GM12865 (cell line): ENCODE measurements at regions not wholly inside any gene's neighbourhood (a gene's known extent, or its start where the extent isn't known, plus 50 kb on each side); places are given as distances from the start of the nearest gene placed in this dataset.

Source experiments
- DNase-seq: peaks from one replicate; pipeline ENCODE4 v3.0.0; 2010; ENCODE audit warnings: low read depth
- H3K4me3 ChIP-seq: 2 replicates; pipeline ENCODE4 v1.5.1; 2011; ENCODE audit warnings: mild to moderate bottlenecking, low read depth, low read length, control low read depth
- TF ChIP-seq, protein P1 (sequence below): IDR thresholded peaks from 2 replicates; pipeline ENCODE4 v1.5.1; 2011; ENCODE audit warnings: low read length, control low read depth, low read depth, inconsistent platforms; ENCODE audit not compliant: insufficient read depth; ENCODE audit errors: missing control alignments

DNA sequence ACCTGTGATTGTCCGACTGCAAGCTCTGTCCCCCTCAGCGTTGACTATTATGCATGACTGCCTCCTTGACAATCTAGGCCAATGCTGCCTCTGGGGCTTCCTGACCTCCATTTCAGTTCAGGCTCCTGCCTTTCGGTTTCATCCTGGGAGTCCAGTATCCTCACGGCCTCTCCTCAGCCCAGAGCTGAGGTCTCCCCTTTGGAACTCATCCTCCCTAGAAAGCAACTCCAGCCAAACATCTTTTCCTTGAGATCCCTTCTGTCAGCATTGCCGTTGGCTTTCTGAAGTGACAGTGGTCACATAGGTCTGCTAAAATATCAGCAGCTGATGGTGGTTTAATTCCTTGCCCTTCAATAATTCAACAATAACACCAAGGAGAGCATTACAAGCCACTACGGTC is 519.1 kb upstream of the NBEA start:
- H3K4me3 ChIP-seq = no peak overlapping the region
- DNase-seq = no peak
- TF ChIP-seq, protein P1, sequence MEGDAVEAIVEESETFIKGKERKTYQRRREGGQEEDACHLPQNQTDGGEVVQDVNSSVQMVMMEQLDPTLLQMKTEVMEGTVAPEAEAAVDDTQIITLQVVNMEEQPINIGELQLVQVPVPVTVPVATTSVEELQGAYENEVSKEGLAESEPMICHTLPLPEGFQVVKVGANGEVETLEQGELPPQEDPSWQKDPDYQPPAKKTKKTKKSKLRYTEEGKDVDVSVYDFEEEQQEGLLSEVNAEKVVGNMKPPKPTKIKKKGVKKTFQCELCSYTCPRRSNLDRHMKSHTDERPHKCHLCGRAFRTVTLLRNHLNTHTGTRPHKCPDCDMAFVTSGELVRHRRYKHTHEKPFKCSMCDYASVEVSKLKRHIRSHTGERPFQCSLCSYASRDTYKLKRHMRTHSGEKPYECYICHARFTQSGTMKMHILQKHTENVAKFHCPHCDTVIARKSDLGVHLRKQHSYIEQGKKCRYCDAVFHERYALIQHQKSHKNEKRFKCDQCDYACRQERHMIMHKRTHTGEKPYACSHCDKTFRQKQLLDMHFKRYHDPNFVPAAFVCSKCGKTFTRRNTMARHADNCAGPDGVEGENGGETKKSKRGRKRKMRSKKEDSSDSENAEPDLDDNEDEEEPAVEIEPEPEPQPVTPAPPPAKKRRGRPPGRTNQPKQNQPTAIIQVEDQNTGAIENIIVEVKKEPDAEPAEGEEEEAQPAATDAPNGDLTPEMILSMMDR = no peak

DNA sequence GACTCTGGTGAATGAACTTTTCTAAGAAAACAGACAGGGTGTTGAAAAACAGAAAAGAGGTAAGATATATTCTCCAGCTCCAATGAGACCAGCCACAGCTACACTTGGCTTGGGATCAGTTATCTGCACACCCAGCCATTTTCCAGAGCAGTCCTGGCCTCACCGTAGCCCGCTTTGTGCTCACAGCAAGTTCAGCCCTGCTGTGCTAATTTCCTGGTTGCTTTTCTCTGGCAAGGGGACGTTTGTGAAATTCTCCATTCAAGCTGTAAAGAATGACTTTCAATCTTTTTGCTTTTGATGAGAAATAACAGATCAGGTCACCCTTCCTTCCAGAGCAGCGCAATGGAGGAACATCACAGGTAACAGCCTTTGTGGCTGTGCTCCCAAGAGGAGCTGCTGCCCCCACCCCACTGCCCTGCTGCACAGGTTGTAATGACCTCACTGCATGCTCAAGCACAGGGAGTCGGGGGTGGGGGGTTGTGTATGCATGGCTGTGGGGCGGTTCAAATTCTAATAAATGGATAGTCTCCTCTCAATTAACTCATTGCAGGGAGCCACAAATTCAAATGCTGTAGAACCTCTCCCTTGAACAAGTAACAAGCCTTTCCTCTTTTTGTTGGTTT is 516.6 kb upstream of the NBEA start:
- TF ChIP-seq, protein P1 = no peak
- no peak for DNase-seq
- no peak overlapping the region for H3K4me3 ChIP-seq

DNA sequence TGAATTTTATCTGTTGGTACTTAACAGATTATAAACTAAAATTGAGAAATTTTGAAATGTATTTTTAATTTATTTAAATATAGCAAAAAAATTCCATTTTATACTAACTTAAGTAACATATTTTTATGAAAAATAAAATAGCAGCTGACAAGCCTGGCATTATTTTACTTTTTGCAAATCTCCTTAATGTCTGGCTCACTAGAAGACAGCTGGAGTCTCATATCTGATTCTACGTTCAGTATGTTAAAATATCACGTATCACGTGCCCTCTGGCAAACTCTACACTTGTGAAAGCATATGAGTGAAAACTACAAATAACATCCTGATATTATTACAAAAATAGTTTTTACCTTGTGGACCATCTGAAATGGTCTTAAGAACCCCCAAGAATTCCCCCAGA is 513.2 kb upstream of the NBEA start:
- TF ChIP-seq, protein P1 = no peak

DNA sequence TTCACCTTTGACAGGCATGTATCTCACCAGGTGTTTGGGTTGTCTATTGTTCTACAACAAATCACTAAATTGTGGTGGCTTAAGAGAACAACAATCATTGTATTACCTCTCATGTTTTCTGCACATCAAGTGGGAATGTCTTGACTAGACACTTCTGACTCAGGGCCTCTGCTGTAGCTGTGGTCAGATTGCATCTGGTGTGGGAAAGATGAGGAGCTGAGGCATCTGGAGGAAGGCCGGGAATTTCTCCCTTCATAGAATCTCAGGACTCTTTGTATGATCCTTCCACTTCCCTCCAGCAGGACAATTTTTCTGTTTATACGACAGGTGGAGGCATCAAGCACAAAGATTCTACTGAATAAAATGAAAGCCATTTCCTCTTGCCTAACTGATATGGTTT is 511.8 kb upstream of the NBEA start:
- no peak for DNase-seq
- TF ChIP-seq, protein P1 = no peak
- H3K4me3 ChIP-seq = no peak overlapping the region

More for the DNA sequence above, 513.2 kb upstream of the NBEA start:
- H3K4me3 ChIP-seq = no peak overlapping the region
- DNase-seq = no peak

DNA sequence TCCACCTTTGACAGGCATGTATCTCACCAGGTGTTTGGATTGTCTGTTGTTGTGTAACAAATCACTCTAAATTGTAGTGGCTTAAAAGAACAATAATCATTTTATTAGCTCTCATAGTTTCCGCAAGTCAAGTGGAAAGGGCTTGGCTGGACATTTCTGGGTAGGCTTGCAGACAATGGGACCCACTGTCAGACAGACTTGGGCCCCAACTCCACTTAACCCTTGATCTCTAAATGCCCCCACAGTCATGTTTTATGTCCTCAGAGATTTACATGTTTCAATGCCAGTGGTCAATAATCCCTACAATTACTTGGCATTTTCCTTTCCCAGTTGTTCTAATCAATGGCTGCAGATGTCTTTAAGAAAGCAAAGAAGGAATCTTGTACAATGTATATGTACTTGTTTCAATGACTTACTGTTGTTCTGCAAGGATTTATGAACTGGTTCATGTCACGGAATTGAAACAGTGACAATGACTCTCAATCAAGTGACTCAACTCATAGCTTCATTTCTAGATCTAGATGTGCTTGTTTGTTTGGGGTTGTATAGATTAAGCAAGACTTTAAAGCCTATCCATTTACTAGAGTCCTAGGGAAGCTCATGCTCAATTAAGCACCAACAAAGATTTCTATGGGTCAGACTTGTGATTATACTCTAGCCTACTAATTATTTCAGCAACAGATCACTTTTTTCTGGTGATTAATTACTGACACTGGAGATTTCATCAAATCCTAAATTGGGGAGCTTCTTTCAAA is 510.1 kb upstream of the NBEA start:
- no peak overlapping the region for H3K4me3 ChIP-seq
- no peak for DNase-seq
- TF ChIP-seq, protein P1 = no peak

DNA sequence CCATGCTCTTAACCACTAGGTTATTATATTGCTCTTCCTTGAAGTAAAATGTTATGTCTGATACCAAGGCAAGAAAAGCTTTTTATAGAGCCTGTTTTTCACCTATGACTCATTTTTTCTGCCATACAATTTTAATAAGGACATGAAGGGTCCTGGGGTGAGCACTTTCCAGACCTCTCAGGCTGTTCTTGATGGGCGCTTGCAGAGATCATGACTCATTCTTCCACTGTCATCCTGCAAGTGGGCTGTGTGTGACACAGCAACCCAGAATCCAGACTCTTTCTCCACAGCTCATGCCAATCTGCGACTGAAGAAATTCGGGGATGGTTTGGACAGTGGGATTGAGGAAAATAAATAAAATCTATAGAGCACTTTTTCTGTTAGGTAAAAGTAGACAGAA is 506.7 kb upstream of the NBEA start:
- TF ChIP-seq, protein P1 = no peak
- no peak for DNase-seq
- no peak overlapping the region for H3K4me3 ChIP-seq

DNA sequence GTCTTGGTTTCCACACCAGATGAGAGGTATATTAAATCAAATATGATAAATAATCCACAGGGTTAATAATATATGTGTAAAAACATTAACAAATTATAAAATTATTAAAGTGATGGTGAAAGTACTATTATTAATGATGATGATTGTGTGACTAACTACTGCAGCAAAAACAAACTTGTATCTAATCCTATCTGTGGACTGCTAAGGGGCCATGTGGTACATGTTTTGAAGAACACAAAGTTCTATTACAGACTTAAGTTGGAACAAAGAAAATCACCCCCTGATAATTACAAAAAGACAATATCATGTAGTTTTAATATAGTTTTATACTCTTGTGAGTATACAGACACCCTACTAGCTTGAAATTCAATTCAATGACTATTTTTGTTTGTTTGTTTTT is 504.2 kb upstream of the NBEA start:
- DNase-seq = no peak
- TF ChIP-seq, protein P1 = no peak
- H3K4me3 ChIP-seq = no peak overlapping the region
